ENCODE measurements at regions not wholly inside any gene's neighbourhood (a gene's known extent, or its start where the extent isn't known, plus 50 kb on each side); places are given as distances from the start of the nearest gene placed in this dataset.

GRCh38 chr1:163523375-163524029, 201.7 kb downstream of the NUF2 start:
- TF ChIP-seq NFIC (IDR thresholded peaks at IDR 0.05; ENCODE audit: borderline replicate concordance) (no peak), EZH2phosphoT487 (IDR thresholded peaks at IDR 0.05; ENCODE audit: borderline replicate concordance, low read depth) (no peak), FOXJ3 (CRISPR knock-in tag; IDR thresholded peaks at IDR 0.05) (no peak), CTCF (IDR thresholded peaks at IDR 0.05) (no peak), SMC3 (IDR thresholded peaks at IDR 0.05; ENCODE audit: low read depth, low read length) (no peak), RAD21 (IDR thresholded peaks at IDR 0.05; ENCODE audit: low read length) (no peak), SIN3A (IDR thresholded peaks at IDR 0.05; ENCODE audit: borderline replicate concordance, low read depth, low read length) (no peak), JUND (IDR thresholded peaks at IDR 0.05) (no peak), RXRA (IDR thresholded peaks at IDR 0.05; ENCODE audit: borderline replicate concordance, low read depth) (no peak), POLR2AphosphoS5 (IDR thresholded peaks at IDR 0.05; ENCODE audit: low read depth, low read length) (no peak)

Data from SK-N-SH (cell line).